SIG-M5 treated with dmso at 0.1 percent for 504 hours (cell line): ENCODE measurements at regions not wholly inside any gene's neighbourhood (a gene's known extent, or its start where the extent isn't known, plus 50 kb on each side); places are given as distances from the start of the nearest gene placed in this dataset.

ENCODE experiments used
- DNase-seq: peaks from one replicate; lab custom pipeline; 2025; ENCODE audit not compliant: unreplicated experiment; lab: John Stamatoyannopoulos, UW

- DNase-seq, result no peak
Observed at GRCh38 chr7:98467570-98468312, 66.9 kb upstream of the BAIAP2L1 start.

GRCh38 chr7:98465022-98465421, 64.1 kb upstream of the BAIAP2L1 start:
- no peak for DNase-seq

- DNase-seq, result no peak
Observed at GRCh38 chr7:98464558-98464940, 63.7 kb upstream of the BAIAP2L1 start.

DNA sequence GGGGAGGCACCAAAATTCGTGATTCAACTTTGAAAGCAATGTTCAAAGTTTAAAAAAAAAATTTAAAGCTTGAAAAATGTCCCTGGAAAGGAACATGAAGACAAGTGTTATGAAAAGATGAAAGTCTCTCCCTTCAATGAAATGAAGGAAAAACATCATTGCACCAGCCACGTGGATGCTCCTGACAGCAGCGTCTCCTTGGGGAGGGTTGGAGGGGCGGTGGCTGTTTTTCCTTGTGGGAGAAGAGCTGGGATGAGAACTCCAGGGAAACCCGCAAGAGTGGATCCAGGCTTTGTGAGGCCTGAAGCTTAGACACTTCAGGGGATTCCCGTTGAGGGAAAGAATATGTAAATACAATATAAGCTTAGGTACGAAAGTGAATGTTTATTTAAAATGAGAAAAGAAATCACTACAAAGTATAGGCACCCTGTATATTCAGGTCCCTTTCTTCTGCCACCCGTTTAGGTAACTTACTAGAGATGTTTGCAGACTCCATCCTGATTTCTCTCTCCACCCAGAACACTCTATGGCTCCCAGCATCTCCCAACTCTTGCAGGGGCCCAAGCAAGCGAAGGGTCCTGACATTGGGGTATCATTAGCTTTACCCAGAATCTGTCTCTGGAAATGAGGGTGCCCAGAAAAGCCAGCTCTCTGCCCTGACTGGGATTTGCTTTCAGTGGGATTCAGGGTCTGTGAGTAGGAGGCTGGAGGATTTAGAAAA, 63.1 kb upstream of the BAIAP2L1 start:
- no peak for DNase-seq

DNA sequence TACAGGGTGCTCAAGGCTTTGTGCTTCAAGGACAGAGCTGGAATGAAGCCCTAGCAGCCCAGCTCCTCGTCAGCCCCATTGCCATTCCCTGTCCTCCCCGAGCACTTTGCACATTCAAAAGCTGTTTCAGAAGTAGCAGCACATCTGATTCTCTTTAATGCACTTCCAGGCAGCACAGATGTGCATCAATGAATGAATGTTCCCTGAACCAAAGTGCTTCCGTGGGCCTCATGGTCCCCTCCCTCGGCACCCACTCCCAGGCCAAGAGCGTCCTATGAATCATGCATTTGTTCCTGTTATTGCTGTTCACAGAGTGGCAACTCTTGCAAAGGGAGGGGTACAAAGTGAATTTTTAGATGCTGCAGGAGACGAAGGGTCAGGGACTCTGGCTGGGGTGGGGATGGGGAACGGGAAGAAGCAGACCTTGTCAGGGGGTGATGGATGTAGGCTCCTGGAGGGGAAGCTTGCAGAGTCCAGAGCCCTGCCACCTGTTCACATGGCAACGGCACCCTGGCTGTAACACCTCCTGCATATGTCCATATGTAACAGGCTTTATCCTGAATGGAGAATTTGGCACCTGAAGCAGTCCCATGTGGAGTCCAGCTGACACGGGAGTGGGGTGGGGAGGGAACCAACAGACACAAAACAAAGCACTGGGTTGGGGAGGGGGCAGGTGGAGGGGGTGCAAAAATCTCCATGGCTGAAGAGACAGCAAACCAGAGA, 62.2 kb upstream of the BAIAP2L1 start:
- no peak for DNase-seq

- DNase-seq, result no peak
Observed at GRCh38 chr7:98460902-98461301, 60.0 kb upstream of the BAIAP2L1 start.

DNA sequence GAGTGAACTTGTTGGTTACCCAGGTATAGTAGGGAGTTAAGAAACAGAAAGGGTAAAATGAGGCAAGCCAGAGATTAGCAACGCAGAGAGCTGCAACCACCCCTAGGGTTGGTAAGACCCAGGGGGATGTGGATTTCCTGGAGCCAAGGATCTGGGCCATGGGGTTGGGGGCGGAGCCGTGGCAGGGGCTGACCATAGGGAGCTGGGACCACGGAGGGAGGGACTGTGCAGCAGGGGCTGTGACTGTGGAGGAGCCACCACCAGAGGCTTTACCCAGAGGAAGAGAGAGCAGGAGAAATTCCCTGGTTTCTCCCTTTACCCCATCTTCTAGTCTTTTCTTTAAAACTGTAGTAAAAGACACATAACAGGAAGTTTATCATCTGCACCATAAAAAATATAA, 58.6 kb upstream of the BAIAP2L1 start:
- no peak for DNase-seq

GRCh38 chr7:98458090-98458875, 57.4 kb upstream of the BAIAP2L1 start:
- DNase-seq, result no peak

DNA sequence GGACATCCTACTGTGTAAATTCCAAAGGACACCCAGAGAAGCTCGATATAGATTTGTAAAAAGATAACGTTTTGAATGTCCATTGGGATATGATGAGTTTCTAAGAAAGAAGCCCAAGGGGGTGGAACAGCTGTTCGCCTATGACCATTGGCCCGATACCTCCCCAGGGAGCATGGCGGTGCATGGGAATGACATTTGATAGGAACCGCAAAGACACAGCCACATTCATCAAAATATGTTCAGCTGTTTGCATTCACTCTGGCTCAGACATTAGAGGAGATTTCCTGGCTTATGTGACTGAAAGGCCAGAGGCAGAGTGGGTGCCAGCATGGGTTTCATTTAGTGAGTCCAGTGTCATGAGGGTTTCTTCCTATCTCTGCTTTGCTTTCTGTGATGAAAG, 56.0 kb upstream of the BAIAP2L1 start:
- no peak for DNase-seq

- no peak for DNase-seq
Observed at GRCh38 chr7:98452791-98453190, 51.9 kb upstream of the BAIAP2L1 start.
